Body of pancreas (tissue), 4 donors: ENCODE measurements at regions not wholly inside any gene's neighbourhood (a gene's known extent, or its start where the extent isn't known, plus 50 kb on each side); places are given as distances from the start of the nearest gene placed in this dataset.

Source experiments
- CTCF ChIP-seq, 7 experiments: fragments of 450-650 bp in 4 of 7; fragments of 200-600 bp in 3 of 7; sonication (generic) in 3 of 7; IDR thresholded peaks; one replicate each; pipeline ENCODE4 v1.5.1; 2016 to 2019; ENCODE audit warnings: antibody characterized with exemption in 7 of 7
- POLR2A ChIP-seq, 3 donors: fragments of 450-650 bp; IDR thresholded peaks; one replicate each; pipeline ENCODE4 v1.6.1; 2016; ENCODE audit warnings: antibody characterized with exemption in 3 of 3, mild to moderate bottlenecking in 2 of 3

DNA sequence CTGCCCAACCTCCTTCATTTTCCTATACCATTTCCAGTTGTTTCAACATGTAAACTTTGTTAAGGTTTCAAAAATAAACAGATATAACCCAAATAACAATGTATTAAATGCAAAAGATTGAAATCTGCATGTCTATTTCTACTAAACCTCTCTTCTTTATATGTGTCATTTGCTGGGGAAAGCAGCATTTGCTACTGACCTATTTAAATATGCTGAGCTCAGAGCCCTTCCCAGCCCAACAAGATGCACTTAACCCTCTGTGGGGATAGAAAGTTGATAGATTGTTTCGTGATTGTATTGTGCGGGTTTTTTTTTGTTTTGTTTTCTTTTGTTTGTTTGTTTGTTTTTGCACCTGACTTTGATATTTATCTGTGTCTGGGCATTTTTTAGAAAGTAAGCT lies 139.5 kb downstream of the UCHL1 start:
- TF ChIP-seq CTCF (IDR thresholded peaks at IDR 0.05): no peak
- TF ChIP-seq POLR2A (IDR thresholded peaks at IDR 0.05): no peak
